Ovary (tissue), 7 donors: ENCODE measurements at regions not wholly inside any gene's neighbourhood (a gene's known extent, or its start where the extent isn't known, plus 50 kb on each side); places are given as distances from the start of the nearest gene placed in this dataset.

Source experiments
- DNase-seq, 5 donors: peaks; one replicate each; pipeline ENCODE4 v3.0.0-alpha.2; 2019 to 2020
- H3K27ac ChIP-seq, 2 donors: fragments of 200-600 bp; one replicate each; pipeline versions ENCODE4 v1.5.1 to v1.8.0; 2019 to 2022
- H3K27me3 ChIP-seq: fragments of 200-600 bp; one replicate; pipeline ENCODE4 v1.8.0; 2022
- H3K36me3 ChIP-seq: fragments of 200-600 bp; sonication (generic); one replicate; pipeline ENCODE4 v1.5.1; 2019
- H3K4me1 ChIP-seq: one replicate; pipeline ENCODE4 v1.8.1; 2013; ENCODE audit warnings: mild to moderate bottlenecking, moderate library complexity; ENCODE audit not compliant: insufficient read depth
- H3K4me3 ChIP-seq: fragments of 200-600 bp; sonication (generic); one replicate; pipeline ENCODE4 v1.5.1; 2017
- H3K9me3 ChIP-seq, 2 donors: fragments of 200-600 bp in 1 of 2; sonication (generic) in 1 of 2; one replicate each; pipeline versions ENCODE4 v1.5.1 to v1.8.1; 2013 to 2019; ENCODE audit warnings: mild to moderate bottlenecking in 1 of 2, moderate library complexity in 1 of 2
- CTCF ChIP-seq, 3 donors: fragments of 450-650 bp in 2 of 3; fragments of 200-600 bp in 1 of 3; IDR thresholded peaks; one replicate each; pipeline versions ENCODE4 v1.5.1 to v1.8.0; 2016 to 2022; ENCODE audit warnings: antibody characterized with exemption in 3 of 3, mild to moderate bottlenecking in 1 of 3
- EP300 ChIP-seq: sonication (generic); formaldehyde crosslinking; IDR thresholded peaks from one replicate; pipeline ENCODE4 v1.6.1; 2017; ENCODE audit warnings: antibody characterized with exemption
- POLR2A ChIP-seq: fragments of 450-650 bp; IDR thresholded peaks from one replicate; pipeline ENCODE4 v1.6.1; 2017; ENCODE audit warnings: antibody characterized with exemption, mild to moderate bottlenecking, moderate library complexity
- WGBS, 3 donors: extraction: QIAGEN DNeasy Blood & Tissue Kit in 1 of 3; methylation state at CpG; one replicate each; pipeline versions ENCODE4 v1.1.5 to v1.1.7; 2013 to 2017; 5-methylcytosine and 5-hydroxymethylcytosine counted together
- intact Hi-C, 4 donors: fragments of 100-400 bp; cut with DNase I; formaldehyde crosslinking; loops; one replicate each; pipeline versions ENCODE4 v1.11.0 to v1.15.1; 2022 to 2023
- donor health status: DM: no; HTN: no; CAD: no; lungs with moderate emphysema.
- donor health status: DM: no; HTN: no; CAD: no.
- donor health status: Bipolar disorder and iron deficiency.
- donor health status: DM: no; HTN: no; CAD: no.
- donor health status: DM: yes; HTN: yes; CAD: no.

GRCh38 chr6:142548566-142548965, 246.8 kb downstream of the ADGRG6 start:
- H3K27ac ChIP-seq, result no peak overlapping the region
- TF ChIP-seq POLR2A, result no peak
- no peak for TF ChIP-seq CTCF (IDR thresholded peaks at IDR 0.05)
- no peak for TF ChIP-seq EP300
- no peaks in the 10 kb centered on the region for H3K9me3 ChIP-seq
- H3K4me3 ChIP-seq, result no peak overlapping the region
- no peaks in the 10 kb centered on the region for H3K4me1 ChIP-seq
- no peaks in the 10 kb centered on the region for H3K36me3 ChIP-seq
- intact Hi-C loops, result no loop called here
- H3K27me3 ChIP-seq, result no peaks in the 10 kb centered on the region
- DNase-seq, result no peak
- 78 to 93% (median 88%) methylated on average over 1 of the region's 1 CpG for WGBS, 3 donors

GRCh38 chr6:142550310-142551063, 248.7 kb downstream of the ADGRG6 start:
- WGBS, 3 donors, result 30 to 39% (median 32%) methylated on average over 7 of the region's 7 CpGs
- no peaks in the 10 kb centered on the region for H3K36me3 ChIP-seq
- TF ChIP-seq EP300 (no peak), CTCF (IDR thresholded peaks at IDR 0.05) (no peak), POLR2A (no peak)
- H3K27ac ChIP-seq, result no peak overlapping the region
- no peak overlapping the region for H3K4me3 ChIP-seq
- no peaks in the 10 kb centered on the region for H3K27me3 ChIP-seq
- intact Hi-C loops, result no loop called here
- DNase-seq, result no peak
- no peaks in the 10 kb centered on the region for H3K9me3 ChIP-seq
- H3K4me1 ChIP-seq, result no peaks in the 10 kb centered on the region

- WGBS, 3 donors, result 61 to 68% (median 67%) methylated on average over 9 of the region's 9 CpGs
- Histone ChIP-seq H3K4me1 (no peaks in the 10 kb centered on the region), H3K27ac (no peak overlapping the region), H3K4me3 (no peak overlapping the region), H3K9me3 (no peaks in the 10 kb centered on the region), H3K36me3 (no peaks in the 10 kb centered on the region), H3K27me3 (no peaks in the 10 kb centered on the region)
- TF ChIP-seq POLR2A (no peak), EP300 (no peak), CTCF (IDR thresholded peaks at IDR 0.05) (no peak)
- intact Hi-C loops, result no loop called here
- DNase-seq, result no peak
Measured at GRCh38 chr6:142551274-142551811, 249.5 kb downstream of the ADGRG6 start.

GRCh38 chr6:142558786-142559185, 257.0 kb downstream of the ADGRG6 start:
- H3K4me1 ChIP-seq, result no peaks in the 10 kb centered on the region
- no peak overlapping the region for H3K27ac ChIP-seq
- no peaks in the 10 kb centered on the region for H3K27me3 ChIP-seq
- intact Hi-C loops, result no loop called here
- no peak overlapping the region for H3K4me3 ChIP-seq
- no peak for DNase-seq
- TF ChIP-seq POLR2A (no peak), EP300 (no peak), CTCF (IDR thresholded peaks at IDR 0.05) (no peak)
- no peaks in the 10 kb centered on the region for H3K9me3 ChIP-seq
- H3K36me3 ChIP-seq, result no peaks in the 10 kb centered on the region
- WGBS, 3 donors, result 40 to 63% (median 56%) methylated on average over 3 of the region's 3 CpGs
